HEK293 (cell line): ENCODE measurements at regions not wholly inside any gene's neighbourhood (a gene's known extent, or its start where the extent isn't known, plus 50 kb on each side); places are given as distances from the start of the nearest gene placed in this dataset.

Experiments used
- TCF7L2 ChIP-seq: IDR thresholded peaks from 2 replicates; pipeline ENCODE4 v1.6.1; 2011; ENCODE audit warnings: low read depth, mild to moderate bottlenecking, inconsistent platforms, low read length, moderate library complexity, borderline replicate concordance
- ZNF157 ChIP-seq: fragments of 450-650 bp; formaldehyde crosslinking; IDR thresholded peaks from 2 replicates; pipeline ENCODE4 v1.5.1; 2016; ENCODE audit warnings: missing biosample characterization, missing genetic modification characterization
- ZNF416 ChIP-seq: fragments of 450-650 bp; formaldehyde crosslinking; IDR thresholded peaks from 2 replicates; pipeline ENCODE4 v1.5.1; 2016; ENCODE audit warnings: missing biosample characterization, missing genetic modification characterization
- TF ChIP-seq, protein P1 (sequence below): fragments of 450-650 bp; formaldehyde crosslinking; IDR thresholded peaks from 2 replicates; pipeline ENCODE4 v1.5.1; 2016; ENCODE audit warnings: missing biosample characterization, missing genetic modification characterization

DNA sequence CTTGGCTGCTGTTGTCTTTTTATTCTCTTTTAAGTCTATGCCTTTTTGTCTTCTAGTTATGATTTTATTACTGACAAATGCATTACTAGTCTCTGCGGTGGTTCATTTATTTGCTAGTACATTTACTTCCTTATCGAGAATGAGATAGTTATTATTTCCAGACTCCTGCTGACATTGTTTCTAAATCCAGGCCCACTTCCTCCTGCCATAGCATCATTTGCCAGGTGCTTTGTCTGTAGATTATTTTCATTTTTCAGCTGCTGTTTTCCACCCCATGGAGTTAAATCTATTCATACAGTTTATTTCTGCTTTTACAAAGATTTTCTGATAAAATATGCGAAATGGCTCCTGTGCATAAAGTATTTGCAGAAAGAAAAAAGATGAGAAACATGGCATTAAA is 459.7 kb downstream of the MMUT start:
- TF ChIP-seq TCF7L2 (no peak), ZNF416 (tag by site-specific recombination) (no peak), ZNF157 (tag by site-specific recombination) (no peak)
- TF ChIP-seq, protein P1, sequence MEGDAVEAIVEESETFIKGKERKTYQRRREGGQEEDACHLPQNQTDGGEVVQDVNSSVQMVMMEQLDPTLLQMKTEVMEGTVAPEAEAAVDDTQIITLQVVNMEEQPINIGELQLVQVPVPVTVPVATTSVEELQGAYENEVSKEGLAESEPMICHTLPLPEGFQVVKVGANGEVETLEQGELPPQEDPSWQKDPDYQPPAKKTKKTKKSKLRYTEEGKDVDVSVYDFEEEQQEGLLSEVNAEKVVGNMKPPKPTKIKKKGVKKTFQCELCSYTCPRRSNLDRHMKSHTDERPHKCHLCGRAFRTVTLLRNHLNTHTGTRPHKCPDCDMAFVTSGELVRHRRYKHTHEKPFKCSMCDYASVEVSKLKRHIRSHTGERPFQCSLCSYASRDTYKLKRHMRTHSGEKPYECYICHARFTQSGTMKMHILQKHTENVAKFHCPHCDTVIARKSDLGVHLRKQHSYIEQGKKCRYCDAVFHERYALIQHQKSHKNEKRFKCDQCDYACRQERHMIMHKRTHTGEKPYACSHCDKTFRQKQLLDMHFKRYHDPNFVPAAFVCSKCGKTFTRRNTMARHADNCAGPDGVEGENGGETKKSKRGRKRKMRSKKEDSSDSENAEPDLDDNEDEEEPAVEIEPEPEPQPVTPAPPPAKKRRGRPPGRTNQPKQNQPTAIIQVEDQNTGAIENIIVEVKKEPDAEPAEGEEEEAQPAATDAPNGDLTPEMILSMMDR: no peak
